ENCODE measurements at regions not wholly inside any gene's neighbourhood (a gene's known extent, or its start where the extent isn't known, plus 50 kb on each side); places are given as distances from the start of the nearest gene placed in this dataset.

GRCh38 chr11:15625691-15626090 is 511.0 kb downstream of the INSC start:
- TF ChIP-seq CTCF (conservative IDR thresholded peaks at IDR 0.05; ENCODE audit: low read depth in 2 of 2) (no peak), EZH2phosphoT487 (IDR thresholded peaks at IDR 0.05; ENCODE audit: unreplicated experiment) (no peak), ETS1 (IDR thresholded peaks at IDR 0.05) (no peak), EZH2 (IDR thresholded peaks at IDR 0.05; ENCODE audit: low read depth, unreplicated experiment) (no peak), REST (IDR thresholded peaks at IDR 0.05; ENCODE audit: unreplicated experiment) (no peak), POLR2AphosphoS5 (IDR thresholded peaks at IDR 0.05; ENCODE audit: low read depth) (no peak), JUNB (IDR thresholded peaks at IDR 0.05; ENCODE audit: unreplicated experiment) (no peak), CREB1 (CRISPR knock-in tag; IDR thresholded peaks at IDR 0.05; ENCODE audit: low read depth) (no peak), ZNF331 (CRISPR knock-in tag; IDR thresholded peaks at IDR 0.05; ENCODE audit: low read depth) (no peak), STAT1 (IDR thresholded peaks at IDR 0.05; ENCODE audit: unreplicated experiment) (no peak), ZNF114 (CRISPR knock-in tag; IDR thresholded peaks at IDR 0.05) (no peak), ZNF462 (CRISPR knock-in tag; IDR thresholded peaks at IDR 0.05) (no peak)
